ENCODE measurements at regions not wholly inside any gene's neighbourhood (a gene's known extent, or its start where the extent isn't known, plus 50 kb on each side); places are given as distances from the start of the nearest gene placed in this dataset.
A peak's percentile ranks its signal among the peaks of the same experiment; 100 is the strongest.

- DNase-seq (ENCODE audit: low read depth): no peak
Observed at GRCh38 chr5:61737301-61737963, 405.4 kb downstream of the ZSWIM6 start.

GRCh38 chr5:61737964-61738340, 405.9 kb downstream of the ZSWIM6 start:
- DNase-seq (ENCODE audit: low read depth): no peak

GRCh38 chr5:61738446-61738845, 406.4 kb downstream of the ZSWIM6 start:
- DNase-seq (ENCODE audit: low read depth): no peak

GRCh38 chr5:61744690-61745619, 412.9 kb downstream of the ZSWIM6 start:
- DNase-seq (ENCODE audit: low read depth): peak; percentile 12

- no peak for DNase-seq (ENCODE audit: low read depth)
Observed at GRCh38 chr5:61746831-61747575, 414.9 kb downstream of the ZSWIM6 start.

- DNase-seq (ENCODE audit: low read depth): no peak
Observed at GRCh38 chr5:61748121-61748520, 416.1 kb downstream of the ZSWIM6 start.

- no peak for DNase-seq (ENCODE audit: low read depth)
Observed at GRCh38 chr5:61748651-61749050, 416.6 kb downstream of the ZSWIM6 start.

GRCh38 chr5:61752588-61752987, 420.5 kb downstream of the ZSWIM6 start:
- DNase-seq (ENCODE audit: low read depth): no peak

- DNase-seq (ENCODE audit: low read depth): no peak
Observed at GRCh38 chr5:61754792-61755191, 422.7 kb downstream of the ZSWIM6 start.

GRCh38 chr5:61755726-61756222, 423.7 kb downstream of the ZSWIM6 start:
- no peak for DNase-seq (ENCODE audit: low read depth)

- no peak for DNase-seq (ENCODE audit: low read depth)
Observed at GRCh38 chr5:61758711-61759110, 426.7 kb downstream of the ZSWIM6 start.

GRCh38 chr5:61765471-61765870, 433.4 kb downstream of the ZSWIM6 start:
- DNase-seq (ENCODE audit: low read depth): no peak

GRCh38 chr5:61766141-61766540, 434.1 kb downstream of the ZSWIM6 start:
- DNase-seq (ENCODE audit: low read depth): no peak

GRCh38 chr5:61767231-61768080, 435.4 kb downstream of the ZSWIM6 start:
- no peak for DNase-seq (ENCODE audit: low read depth)

- peak; percentile 62 for DNase-seq (ENCODE audit: low read depth)
Observed at GRCh38 chr5:61768692-61769281, 436.7 kb downstream of the ZSWIM6 start.

- DNase-seq (ENCODE audit: low read depth): no peak
Observed at GRCh38 chr5:61771062-61771461, 439.0 kb downstream of the ZSWIM6 start.

GRCh38 chr5:61771808-61772207, 439.8 kb downstream of the ZSWIM6 start:
- DNase-seq (ENCODE audit: low read depth): no peak

GRCh38 chr5:61775901-61776300, 443.8 kb downstream of the ZSWIM6 start:
- DNase-seq (ENCODE audit: low read depth): no peak

GRCh38 chr5:61777292-61777691, 445.2 kb downstream of the ZSWIM6 start:
- DNase-seq (ENCODE audit: low read depth): no peak

- DNase-seq (ENCODE audit: low read depth): no peak
Observed at GRCh38 chr5:61779743-61780142, 447.7 kb downstream of the ZSWIM6 start.

GRCh38 chr5:61783481-61783880, 451.4 kb downstream of the ZSWIM6 start:
- no peak for DNase-seq (ENCODE audit: low read depth)

Data from ELR (cell line).